GM06990 (cell line): ENCODE measurements at regions not wholly inside any gene's neighbourhood (a gene's known extent, or its start where the extent isn't known, plus 50 kb on each side); places are given as distances from the start of the nearest gene placed in this dataset.

ENCODE experiments used
- DNase-seq: peaks from one replicate; pipeline ENCODE4 v3.0.0-alpha.2; 2011; ENCODE audit not compliant: insufficient read length; ENCODE audit errors: extremely low read depth
- H3K27me3 ChIP-seq: replicated peaks from 2 replicates; pipeline ENCODE4 v1.6.0; 2011; ENCODE audit warnings: low read length; ENCODE audit not compliant: control insufficient read depth, insufficient read depth
- H3K36me3 ChIP-seq: 2 replicates; pipeline ENCODE4 v1.5.1; 2011; ENCODE audit warnings: low read length; ENCODE audit not compliant: control insufficient read depth, insufficient read depth
- H3K4me3 ChIP-seq: replicated peaks from 2 replicates; pipeline ENCODE4 v1.5.1; 2011; ENCODE audit warnings: low read depth, mild to moderate bottlenecking, control low read depth, low read length
- TF ChIP-seq, protein P1 (sequence below): IDR thresholded peaks from 2 replicates; pipeline ENCODE4 v1.5.1; 2011; ENCODE audit warnings: low read length, control low read depth, mild to moderate bottlenecking, inconsistent platforms; ENCODE audit not compliant: insufficient read depth, poor library complexity, severe bottlenecking

DNA sequence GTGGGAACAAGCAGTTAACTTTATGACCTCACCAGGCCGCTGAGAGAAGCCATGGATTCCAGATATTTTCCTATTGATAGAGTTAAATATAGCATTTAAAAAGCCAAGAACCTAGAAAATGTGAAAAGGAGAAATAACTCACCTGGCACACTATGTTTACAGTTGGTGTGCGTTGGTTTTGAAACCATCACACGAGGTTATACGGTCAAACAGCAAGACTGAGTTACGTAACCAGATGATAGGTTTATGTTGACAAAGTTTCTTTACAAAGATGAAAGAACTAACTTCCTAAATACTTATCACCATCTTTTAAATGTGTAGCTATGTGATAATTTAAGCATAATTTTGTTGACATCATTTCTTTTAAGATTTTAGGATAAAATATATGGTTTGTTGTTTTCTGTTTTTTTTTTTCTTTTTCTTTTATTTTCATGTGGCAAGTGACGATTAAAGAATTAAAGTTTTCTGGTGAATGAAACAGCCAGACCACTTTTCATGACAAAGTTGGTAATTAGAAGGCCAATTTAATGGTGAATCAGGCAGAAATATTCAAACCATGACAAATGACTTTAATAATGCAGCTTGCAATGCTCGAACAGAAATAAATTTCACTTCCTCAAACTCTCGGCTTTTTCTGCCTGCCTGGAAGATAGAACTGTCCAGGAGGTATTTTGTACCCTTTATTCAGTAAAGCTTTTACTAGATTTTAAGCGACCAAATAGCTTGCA lies 339.1 kb upstream of the OBI1 start:
- Histone ChIP-seq H3K4me3 (no peak overlapping the region), H3K27me3 (no peaks in the 10 kb centered on the region), H3K36me3 (no peaks in the 10 kb centered on the region)
- TF ChIP-seq, protein P1, sequence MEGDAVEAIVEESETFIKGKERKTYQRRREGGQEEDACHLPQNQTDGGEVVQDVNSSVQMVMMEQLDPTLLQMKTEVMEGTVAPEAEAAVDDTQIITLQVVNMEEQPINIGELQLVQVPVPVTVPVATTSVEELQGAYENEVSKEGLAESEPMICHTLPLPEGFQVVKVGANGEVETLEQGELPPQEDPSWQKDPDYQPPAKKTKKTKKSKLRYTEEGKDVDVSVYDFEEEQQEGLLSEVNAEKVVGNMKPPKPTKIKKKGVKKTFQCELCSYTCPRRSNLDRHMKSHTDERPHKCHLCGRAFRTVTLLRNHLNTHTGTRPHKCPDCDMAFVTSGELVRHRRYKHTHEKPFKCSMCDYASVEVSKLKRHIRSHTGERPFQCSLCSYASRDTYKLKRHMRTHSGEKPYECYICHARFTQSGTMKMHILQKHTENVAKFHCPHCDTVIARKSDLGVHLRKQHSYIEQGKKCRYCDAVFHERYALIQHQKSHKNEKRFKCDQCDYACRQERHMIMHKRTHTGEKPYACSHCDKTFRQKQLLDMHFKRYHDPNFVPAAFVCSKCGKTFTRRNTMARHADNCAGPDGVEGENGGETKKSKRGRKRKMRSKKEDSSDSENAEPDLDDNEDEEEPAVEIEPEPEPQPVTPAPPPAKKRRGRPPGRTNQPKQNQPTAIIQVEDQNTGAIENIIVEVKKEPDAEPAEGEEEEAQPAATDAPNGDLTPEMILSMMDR, result no peak
- no peak for DNase-seq

DNA sequence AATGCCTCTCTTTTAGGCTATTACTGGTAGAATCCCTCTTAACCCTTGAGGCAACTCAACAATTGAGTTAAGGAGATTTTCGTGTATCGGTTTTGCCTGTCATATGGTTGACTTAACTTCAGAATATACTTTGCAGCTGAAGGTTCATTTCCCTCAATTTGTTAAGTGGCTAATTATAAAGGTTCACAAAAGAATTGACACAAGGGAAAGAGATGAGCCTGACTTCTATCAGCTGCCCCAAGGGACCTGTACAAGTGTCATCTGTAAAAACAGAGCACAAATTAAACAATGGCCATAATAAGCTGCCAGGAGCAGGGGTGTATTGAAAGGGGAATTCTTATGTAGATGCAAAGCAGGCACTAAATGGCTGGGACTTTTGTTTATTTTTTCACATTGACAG lies 334.8 kb upstream of the OBI1 start:
- no peaks in the 10 kb centered on the region for H3K36me3 ChIP-seq
- peak; percentile 45 for DNase-seq
- no peak overlapping the region for H3K4me3 ChIP-seq
- no peaks in the 10 kb centered on the region for H3K27me3 ChIP-seq
- TF ChIP-seq, protein P1, result no peak

DNA sequence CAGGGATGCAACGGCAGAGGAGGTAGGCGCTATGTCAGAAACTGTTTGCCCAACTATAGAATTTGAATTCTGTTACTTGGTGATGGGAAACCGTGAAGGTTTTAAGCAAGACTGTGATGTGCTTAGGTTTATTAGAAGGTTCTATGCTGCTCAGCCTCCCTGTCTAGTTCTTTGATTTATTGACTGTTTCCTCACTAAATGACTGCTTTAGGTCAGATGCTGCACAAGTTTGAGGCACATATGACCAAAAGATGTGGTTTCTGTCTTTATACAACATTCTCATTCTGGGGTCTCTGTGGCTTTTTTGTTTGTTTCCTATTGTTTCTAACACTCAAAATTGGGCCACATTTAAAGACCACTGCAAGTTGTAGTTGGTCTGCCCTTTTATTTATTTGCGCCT lies 323.0 kb upstream of the OBI1 start:
- H3K4me3 ChIP-seq, result no peak overlapping the region
- no peak for DNase-seq
- H3K27me3 ChIP-seq, result no peaks in the 10 kb centered on the region
- TF ChIP-seq, protein P1, result no peak
- no peaks in the 10 kb centered on the region for H3K36me3 ChIP-seq

DNA sequence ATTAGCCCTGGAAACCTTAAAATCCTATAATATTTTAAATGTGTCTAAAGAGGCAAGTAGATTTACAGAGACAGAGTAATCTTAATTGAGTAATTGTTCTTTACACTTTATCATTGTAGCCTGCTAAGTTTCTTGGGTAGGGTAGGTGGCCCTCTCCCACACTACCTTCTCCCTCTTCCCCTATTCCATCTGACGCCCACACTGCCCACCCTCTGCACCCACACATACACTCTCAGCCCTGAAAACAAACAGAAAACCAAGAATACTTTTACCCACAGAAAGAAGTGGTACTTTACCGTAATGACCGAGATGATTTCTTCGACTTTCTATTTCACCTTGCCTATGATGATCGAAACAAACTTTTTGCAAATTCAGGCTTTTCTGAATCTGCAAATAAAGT lies 320.4 kb upstream of the OBI1 start:
- TF ChIP-seq, protein P1, result no peak
- Histone ChIP-seq H3K36me3 (no peaks in the 10 kb centered on the region), H3K4me3 (no peak overlapping the region), H3K27me3 (no peaks in the 10 kb centered on the region)
- no peak for DNase-seq

DNA sequence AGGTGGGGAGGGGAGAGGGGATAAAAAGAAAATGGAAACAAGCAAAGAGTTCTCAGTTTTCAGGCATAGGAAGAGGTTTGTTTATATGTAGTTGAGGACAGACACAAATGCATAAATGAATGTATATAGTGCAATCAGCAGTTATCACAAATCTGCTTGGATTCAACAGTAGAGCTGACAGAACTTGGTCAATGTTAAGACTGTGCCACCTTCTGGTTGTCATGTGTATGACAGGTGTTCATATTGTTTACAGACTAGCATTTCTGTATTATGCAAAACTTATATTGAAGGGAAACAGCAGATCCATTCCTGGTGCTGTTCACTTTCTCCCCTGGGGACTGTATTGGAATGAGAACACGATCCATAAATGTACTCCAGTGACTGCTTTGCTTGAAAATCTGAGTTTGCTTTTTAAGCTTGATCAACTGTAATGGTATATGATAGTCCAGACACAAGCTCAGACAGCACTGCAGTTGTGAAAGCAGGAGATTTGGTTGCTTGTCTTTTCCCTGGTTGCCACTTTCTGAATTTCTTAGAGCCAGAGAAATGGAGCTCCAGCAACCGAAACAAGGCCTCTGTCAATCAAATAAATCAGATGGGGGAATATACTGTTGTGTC lies 319.5 kb upstream of the OBI1 start:
- TF ChIP-seq, protein P1, result peak; percentile 52
- Histone ChIP-seq H3K36me3 (no peaks in the 10 kb centered on the region), H3K27me3 (no peaks in the 10 kb centered on the region), H3K4me3 (no peak overlapping the region)
- DNase-seq, result no peak

DNA sequence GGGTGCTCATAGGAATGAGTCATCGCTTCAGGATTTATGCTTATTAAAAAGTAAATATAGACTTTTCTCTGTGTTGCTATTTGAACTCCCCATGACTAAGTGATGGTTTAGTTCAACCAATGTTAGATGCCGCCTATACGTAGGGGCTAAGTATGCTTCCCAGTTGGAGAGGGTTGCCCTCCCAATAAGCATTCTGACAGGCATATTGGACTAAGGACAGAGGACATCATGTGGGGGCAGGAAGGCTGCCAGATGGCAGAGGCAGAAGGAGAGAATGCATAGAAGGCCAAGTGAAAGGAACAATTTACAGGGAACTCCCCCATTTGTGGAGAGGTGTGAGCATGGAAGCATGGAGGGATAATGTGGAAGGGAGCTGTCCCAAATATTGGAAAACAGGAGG lies 318.4 kb upstream of the OBI1 start:
- no peak overlapping the region for H3K4me3 ChIP-seq
- DNase-seq, result no peak
- TF ChIP-seq, protein P1, result no peak
- H3K27me3 ChIP-seq, result no peaks in the 10 kb centered on the region
- no peaks in the 10 kb centered on the region for H3K36me3 ChIP-seq
